COLO668 (cell line): ENCODE measurements at regions not wholly inside any gene's neighbourhood (a gene's known extent, or its start where the extent isn't known, plus 50 kb on each side); places are given as distances from the start of the nearest gene placed in this dataset.

Source experiments
- DNase-seq: peaks from one replicate; lab custom pipeline; 2025; ENCODE audit not compliant: unreplicated experiment; lab: John Stamatoyannopoulos, UW

DNA sequence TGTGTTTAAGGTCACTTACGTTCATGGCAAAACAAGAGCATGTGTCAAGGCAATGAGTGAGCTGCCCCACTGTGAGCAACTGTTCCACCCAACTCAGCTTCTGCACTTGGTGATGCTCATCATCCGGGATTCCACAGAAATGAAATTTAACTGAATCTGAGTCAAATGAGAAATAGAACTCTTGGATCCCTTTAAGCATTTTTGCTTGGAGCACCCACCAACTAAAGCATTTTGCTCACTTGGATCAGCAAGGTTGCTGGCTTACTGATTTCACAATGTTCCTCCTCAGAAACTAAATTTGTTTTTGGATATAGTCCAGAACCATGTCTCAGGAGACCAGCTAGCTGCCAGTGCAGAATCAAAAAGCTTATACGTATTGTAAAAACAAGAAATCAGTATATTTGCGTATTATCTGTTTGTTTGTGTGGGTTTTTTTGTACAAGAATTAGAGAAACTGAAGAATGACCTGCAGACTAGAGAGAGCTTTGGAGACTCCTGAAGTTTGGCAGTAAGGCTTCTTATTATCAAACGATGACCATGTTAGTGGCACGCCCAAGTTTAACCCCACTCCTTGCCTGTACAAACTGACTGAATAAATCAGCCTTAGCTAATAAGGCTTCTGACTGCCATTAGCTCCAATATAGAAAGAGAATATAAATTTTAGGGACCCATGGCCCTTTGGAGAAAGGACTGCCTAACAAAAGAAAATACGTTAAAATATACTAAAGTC is 153.8 kb upstream of the FST start:
- no peak for DNase-seq

DNA sequence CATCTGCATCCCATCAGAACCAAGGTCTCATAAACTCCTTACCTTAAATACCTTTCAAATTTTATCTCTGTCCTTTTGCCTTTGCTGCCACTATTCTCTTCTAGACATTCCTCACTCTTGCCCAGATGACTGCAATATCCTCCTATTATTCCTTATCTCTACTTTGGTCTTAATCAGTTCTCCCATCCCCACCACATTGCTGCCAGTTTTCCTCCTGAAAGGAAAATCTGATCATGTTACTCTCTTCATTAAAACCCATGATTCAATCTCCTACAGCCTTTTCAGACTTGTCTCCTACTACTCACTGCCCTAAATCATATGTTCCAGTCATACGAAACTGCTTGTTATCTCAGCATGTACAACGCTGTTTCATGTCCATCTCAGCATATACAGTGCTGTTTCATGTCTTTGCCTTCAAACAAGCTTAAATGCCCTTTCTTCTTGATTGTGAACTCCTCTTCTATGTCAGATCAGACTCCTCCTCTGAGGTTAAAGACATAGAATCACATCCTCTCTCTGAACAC is 152.6 kb upstream of the FST start:
- DNase-seq: no peak

DNA sequence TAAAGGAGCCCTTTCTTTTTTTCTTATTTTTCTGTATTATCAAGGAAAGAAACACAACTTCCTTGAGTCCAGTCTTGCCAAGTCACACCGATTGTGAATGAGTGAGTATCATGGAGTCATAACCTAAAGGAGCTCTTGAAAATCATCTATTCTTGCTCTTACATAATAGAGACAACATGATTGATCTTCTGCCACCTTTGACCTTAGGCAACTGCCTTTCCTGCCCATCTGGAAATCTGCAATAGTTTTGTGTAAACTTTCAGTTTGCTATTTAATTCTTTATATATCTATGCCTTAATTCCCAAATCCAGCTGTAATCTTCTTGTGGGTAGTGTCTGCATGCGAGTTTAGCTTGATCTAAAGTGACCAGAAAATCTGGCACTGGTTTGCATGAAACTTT is 149.9 kb upstream of the FST start:
- DNase-seq: no peak

DNA sequence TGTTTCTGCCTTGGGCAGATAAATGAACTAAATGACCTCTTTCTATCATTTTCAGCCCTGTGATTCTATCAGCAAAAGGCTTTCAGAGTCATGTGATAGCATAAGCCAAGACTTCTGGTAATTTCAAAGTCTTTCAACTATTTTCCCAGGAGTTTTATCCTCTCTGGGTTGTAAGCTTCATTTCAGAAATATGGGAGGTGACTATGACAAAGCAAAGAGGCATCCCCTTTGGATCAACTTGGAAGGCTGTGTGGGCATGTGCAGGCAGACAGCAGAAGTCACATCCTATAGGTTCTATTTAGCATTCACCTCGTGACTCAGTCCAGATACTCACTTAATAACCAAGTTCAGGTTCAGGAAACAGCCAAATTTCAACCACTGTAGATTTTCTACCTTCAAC is 149.0 kb upstream of the FST start:
- no peak for DNase-seq

DNA sequence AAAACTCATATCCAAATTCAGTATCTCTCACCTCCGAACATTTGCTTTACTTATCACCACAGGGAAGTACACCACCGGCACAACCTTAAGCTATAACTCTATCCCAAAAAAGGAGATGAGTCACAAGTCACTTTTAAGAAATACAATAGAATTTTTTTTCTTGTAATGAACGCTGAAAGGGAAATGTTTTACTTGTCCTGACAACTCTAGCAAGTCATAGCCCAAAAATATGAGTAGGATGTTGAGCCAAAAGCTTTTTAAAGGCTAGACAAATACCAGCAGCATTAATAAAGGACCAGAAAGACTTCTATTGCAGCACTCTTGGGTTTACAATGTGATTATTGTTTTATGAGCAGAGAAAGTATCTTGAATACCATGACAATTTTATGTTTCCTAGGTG is 147.3 kb upstream of the FST start:
- no peak for DNase-seq

DNA sequence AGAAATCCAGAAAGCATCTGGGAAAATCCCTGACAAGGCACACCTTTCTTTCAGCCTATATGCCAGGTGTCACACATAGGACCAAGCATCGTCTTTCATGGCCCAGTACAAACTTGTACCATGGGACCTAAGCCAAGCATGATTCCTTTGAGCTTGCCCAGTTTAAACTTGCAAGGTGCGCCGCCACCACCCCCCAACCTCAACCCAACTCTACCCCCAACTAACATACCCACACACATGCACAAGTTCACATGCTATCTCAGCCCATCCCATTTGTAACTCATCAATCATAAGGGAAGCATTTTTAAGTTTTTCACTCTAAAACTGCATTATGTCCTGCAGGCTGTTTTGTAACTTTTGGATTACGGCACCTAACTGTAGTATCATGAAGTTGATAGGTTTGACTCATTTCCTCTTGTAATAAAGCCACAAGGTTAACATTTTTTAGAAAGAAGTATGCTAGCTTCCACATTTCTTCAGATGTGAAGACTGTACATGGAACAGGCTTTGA is 145.9 kb upstream of the FST start:
- no peak for DNase-seq

DNA sequence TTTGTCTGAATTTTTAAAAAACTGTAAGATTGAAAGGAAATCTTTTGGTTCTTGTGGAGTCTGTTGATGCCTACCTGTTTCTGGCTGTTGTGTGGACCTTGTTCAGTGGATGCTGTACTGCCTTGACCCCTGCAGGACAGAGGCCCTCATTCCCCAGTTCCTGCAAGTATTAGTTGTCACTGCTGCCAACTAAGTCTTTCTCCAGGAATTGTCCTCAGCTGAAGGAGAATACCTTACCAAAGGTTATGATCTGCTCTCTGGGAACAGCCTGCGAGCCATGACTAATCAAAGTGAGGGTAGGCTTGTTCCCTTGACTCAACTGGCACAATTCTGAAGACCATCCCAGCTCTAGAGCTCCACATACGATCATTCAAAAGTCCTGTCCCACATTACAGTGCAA is 145.3 kb upstream of the FST start:
- DNase-seq: peak; percentile 1

DNA sequence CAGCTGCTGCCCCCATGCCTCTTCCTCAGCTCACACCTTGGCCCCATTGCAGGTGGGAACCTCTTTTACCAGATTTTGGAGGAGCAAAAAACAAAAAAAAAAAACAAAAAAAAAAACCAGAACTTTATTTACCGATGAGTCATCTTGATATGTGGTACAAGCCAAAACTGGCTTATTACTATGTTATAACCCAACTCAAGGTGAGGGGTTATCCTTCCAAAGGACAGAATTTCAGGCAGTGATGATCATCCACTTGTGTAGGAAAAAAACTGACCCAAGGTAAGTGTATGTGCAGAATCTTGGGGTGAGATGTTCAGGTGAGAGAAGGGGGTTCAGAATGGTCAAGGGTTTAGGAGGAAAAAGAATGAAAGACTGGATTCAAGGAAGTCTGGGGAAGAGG is 142.6 kb upstream of the FST start:
- no peak for DNase-seq

DNA sequence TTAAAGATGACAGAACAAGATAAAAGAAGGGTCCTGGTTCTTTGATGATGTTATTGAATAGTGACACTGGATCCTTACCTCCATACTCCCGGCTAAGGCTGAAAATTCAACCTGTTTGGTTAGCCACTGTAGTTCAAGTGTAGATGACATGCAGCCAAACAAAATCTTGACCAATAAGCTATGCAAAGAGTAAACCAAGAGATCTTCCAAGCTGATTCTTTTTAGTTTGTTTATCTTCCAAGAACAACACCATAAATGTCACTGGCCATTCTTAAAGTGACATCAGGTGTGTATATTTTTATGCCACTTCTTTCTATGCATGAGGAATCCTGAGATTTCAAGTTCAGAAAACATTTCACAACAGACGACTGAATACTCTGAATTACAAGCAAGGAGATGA is 141.5 kb upstream of the FST start:
- no peak for DNase-seq

DNA sequence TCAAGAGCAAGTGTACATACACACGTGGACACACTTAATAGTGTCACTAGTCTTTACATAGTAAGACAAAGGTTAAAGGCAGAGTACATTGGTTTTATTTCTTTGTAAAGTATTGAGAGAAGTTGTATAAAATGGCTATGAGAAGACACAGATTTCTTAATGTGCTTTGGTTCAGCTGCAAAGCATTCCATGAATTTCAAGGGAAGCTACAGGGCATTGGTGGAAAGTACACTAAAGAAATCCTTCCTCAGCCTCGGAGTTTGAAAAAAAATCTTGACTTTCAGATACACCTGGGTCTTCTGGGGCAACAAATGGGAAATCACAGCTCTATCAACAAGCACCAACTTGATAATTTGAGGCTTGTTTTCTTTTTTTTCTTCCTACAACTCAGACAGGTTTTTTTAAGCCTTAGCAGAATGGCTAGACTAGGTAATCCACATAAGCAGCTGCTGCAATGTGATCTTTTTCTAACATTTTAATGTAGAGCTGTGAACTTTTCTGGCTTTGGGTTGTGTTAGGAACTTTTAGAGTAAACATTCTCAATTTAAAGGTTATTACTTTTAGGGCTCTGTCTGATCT is 140.4 kb upstream of the FST start:
- no peak for DNase-seq

DNA sequence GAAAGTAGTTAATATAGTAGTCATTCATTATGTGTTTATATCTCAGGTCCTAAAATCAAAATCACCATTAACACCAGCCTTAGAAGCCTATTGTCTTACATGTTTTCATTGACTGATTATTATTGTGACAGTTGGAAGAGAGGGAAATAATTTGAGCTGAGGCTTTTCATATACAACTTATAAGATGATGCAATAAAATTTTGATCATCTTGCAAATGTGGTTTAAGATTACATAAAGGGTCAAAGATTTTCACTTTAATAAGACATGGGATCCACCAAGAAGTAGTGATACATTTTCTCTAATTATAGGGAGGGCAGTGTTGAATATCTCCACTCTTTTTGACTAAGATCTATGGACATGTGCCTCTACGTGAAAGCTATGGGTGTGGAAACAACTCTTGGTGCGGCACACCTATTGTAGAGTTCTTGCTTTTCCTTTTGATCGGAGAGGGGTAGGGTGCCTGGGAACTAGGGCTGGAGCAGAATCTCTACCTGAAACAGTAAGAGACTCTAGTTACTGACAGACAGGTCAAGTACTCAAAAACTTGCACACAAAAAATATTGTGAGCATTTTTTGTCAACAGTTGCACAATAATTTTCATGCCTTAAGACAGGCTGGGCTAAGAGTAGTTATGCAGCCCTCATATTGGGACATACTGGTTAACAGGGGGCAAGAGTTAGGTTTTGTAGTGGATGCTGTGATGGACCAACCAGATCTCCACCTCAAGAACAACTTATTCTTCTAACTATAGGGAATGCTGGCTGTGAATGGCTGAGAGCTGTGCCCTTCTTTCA is 139.3 kb upstream of the FST start:
- DNase-seq: no peak

DNA sequence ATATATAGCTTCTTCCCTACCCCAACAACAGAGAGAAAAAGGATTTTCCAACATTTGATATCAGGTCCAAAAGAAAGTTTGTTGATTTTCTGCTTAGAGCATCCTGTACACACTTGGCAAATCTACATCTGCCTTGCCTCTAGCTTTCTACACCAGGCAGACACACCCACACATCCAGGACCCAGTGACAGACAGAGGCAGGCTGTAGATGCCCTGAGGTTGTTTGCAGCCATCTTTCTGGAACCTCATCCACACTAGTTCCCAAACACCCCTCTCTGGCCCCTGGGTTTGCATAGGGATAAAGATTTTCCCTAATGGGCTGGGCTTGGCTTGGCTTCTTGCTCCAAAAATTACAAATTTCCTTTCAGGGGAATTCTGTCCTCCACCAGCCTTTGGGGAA is 138.2 kb upstream of the FST start:
- DNase-seq: no peak

DNA sequence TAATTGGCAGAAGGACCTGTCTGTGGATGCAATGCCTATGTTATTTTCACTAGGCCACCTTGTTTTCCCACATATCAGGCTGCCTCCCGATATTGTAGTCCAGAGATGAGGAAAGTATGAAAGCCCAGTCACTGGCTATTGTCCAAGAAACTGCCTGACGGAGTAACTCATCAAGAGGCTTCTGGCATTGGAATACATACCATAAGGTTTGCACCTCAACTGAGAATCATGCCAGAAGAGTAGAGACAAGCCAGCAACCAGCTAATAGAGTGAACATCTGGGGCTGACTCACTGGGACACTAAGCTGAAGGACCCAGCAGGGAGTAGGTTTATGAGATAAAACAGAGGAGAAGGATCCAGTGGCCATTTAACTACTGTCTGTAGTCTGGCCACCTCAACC is 137.2 kb upstream of the FST start:
- DNase-seq: no peak

DNA sequence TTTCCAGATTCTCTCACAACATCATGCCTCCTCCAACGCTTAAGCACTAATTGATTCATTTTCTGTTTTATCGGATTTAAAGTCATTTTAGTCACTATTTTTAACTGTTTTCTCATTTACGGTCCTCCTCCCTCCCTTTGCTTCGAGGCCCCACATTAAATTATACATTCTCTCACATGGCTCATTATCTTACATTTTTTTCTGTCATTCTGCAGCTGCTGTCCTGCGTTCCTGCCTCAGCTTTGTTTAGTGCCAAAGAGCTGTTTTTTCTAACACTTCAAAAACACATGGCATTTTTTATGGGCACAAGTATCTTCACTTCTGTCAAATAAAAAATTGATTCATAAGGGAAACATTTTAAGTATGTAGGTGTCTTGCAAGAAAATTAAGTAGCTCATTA is 130.1 kb upstream of the FST start:
- DNase-seq: no peak

DNA sequence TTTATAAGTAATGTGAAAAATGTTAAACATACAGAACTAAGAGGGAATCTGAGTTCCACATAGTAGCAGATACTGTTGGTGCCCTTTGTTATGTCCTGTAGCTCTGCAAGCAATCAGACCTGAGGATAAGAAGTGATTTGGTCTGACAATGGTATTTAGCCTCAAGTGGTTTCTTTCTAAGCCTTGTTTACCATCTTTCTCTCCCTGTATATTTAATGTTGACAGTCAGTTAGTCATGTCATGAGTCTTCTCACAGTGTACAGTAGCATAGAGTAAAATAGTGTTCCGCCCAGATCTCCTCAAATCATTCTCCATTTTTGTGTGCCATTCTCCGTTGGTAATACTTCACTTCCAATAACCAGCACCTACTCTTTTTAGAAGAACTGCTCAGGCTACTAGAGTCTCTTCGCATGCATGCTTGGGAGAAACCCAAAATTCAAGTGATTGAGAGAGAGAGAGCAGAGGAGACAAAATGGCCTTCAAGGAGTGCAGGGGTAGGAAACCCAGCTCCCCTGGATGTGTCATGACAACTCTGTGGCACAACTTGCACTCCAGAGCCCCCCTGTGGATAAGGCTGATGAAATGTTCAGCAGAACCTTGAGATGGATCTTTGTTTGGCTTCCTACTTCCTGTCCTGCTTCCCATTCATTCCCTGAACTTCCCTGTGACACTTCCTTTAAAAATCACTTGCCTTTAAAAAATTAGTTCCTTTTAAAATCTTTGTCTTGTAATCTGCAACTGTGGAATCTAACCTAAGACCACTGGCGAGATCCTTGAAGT is 129.2 kb upstream of the FST start:
- no peak for DNase-seq

DNA sequence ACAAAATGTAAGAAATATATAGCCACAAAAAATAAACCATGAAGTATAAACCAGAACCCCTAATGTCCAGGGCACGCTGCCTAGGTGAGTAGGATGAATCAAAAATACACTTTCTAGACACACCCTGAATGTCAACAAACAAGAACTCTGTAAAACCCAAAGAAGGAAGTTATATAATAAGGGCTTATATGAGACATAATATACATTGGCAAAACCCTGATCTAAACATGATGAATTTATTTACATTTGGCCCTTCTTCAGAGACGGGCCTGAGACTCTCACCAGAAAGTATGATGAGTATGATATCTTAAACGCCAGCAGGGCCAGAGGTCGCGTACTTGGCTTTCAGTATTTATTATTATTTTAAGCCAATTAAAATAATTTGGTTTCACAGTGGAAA is 125.1 kb upstream of the FST start:
- DNase-seq: no peak

DNA sequence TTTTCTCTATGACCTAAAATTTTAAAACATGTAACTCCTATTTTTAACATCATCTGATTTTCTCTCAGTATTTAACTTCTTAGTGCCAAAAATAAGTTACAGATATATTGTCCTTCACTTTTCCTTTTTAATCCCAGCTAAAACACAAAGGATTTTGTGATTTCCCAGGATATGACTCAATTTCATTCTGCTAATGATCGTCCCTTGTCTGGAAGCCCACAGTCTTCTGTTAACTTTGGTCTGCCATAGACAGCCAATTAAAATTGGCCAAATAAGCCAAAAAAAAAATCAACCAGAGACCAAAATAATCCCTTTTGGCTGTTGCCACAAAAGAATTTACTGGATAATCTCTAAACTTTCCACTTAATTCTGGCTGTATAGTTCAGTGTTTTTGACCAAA is 124.5 kb upstream of the FST start:
- DNase-seq: no peak

DNA sequence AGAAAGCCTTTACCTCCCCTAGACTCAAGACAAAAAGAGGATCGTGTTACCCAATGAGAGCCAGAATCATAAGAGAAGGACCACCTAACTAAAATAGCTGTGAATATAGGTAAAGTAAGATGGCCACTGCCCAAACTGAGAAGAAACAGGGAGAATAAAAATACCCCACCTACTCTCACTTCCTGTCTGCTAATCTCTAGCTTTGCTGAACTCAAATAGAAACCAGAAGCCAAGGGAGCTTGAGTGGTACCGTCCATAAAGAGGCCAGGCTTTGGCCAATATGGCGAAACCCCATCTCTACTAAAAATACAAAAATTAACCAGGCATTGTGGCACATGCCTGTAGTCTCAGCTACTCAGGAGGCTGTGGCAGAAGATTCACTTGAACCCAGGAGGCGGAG is 123.0 kb upstream of the FST start:
- no peak for DNase-seq

DNA sequence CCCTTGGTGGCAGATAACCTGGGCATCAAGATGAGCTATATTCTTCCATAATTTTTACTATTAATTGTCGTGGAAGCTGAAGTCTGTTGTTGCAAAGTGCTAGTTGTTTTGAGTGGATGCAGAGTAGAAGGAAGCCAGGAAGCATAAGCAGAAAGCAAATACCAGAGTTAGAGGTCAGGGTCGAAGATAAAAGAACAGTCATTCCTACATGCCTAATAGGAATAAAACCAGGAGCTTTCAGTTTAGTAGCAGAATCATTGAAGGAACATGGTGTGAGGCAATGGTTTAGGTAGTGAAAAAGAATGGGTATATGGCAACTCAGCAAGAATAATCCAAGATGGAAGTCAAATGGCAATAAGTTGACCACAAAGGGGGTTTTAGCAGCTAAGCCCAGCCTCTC is 121.6 kb upstream of the FST start:
- DNase-seq: no peak

DNA sequence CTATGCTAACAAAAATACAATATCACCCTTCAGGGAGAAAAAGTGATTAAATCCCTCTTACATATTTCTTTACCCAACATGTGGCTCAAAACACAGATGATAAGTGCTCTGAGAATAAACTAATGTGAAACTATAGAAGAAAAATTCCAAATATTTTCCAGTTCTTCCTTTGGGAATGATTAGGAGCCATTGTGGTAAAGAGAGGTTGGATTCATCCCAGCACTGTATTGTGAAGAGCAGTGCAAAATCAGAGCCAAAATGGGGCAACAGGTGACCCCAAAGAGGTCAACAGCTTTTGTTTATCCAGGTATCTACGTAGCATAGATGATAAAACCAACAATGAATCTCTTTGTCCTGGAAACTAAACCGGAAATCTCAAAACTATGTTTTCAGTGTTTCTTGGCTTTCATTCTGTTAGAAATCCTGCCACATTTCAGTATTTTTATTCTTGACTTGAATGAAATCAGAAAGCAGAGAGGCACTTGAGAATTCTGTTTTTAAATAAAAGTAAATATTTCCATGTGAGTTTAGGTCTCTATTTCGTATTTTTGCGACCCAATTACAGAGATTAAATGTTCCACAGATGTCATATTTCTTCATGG is 120.4 kb upstream of the FST start:
- DNase-seq: no peak

DNA sequence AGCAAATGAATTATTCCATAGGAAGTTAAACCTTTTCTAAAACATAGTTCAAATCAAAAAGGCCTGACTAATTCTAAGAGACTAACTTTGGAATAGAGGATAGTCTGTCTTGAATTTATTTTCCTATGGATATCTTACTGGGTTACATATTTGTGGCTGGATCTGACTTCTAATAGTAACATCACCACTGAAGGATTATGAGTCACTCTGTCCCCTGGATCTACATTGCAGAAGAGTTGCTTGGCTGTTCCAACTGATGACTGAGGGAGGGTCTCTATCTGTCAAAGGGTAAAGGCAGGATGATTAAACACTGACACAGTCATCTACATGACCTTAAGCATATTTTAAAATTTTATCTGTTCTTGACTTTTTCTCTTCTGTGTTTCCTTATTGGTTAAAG is 119.6 kb upstream of the FST start:
- DNase-seq: no peak
